Stimulated activated CD4-positive, alpha-beta T cell treated with anti-CD3 and anti-CD28 coated beads, Interleukin-15, amount 100 ng/mL, for 1 hour (primary cell): ENCODE measurements at regions not wholly inside any gene's neighbourhood (a gene's known extent, or its start where the extent isn't known, plus 50 kb on each side); places are given as distances from the start of the nearest gene placed in this dataset.

Experiments
- DNase-seq, 2 donors: peaks; one replicate each; pipeline ENCODE4 v3.0.0-alpha.2; 2020; ENCODE audit warnings: low read depth in 1 of 2, low spot score in 1 of 2

GRCh38 chr16:9248162-9248561 is 156.7 kb downstream of the HAPSTR1 start:
- DNase-seq: no peak

- no peak for DNase-seq
Measured at GRCh38 chr16:9249534-9249933, 158.1 kb downstream of the HAPSTR1 start.

GRCh38 chr16:9251026-9251425 is 159.6 kb downstream of the HAPSTR1 start:
- no peak for DNase-seq

DNA sequence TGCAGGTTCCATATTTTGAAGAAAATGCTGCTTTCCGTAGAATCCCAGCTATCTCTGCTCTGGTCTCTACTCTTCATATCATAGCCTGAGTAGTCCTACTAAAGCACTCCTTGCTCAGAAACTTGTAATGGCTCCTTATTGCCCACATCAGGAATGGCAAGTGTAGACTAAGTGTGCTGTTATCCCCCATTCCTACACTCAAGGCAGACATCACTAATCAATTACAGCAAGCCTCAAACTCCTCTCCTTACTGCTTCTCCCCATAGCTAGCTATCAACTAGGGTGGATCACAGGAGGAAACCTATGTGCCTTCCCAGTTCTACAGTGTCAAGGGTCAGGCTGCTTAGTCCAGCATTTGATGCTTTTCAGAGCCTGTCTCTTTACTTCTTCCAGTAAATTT is 163.4 kb downstream of the HAPSTR1 start:
- DNase-seq: no peak

- DNase-seq: no peak
Measured at GRCh38 chr16:9256196-9256595, 164.8 kb downstream of the HAPSTR1 start.

DNA sequence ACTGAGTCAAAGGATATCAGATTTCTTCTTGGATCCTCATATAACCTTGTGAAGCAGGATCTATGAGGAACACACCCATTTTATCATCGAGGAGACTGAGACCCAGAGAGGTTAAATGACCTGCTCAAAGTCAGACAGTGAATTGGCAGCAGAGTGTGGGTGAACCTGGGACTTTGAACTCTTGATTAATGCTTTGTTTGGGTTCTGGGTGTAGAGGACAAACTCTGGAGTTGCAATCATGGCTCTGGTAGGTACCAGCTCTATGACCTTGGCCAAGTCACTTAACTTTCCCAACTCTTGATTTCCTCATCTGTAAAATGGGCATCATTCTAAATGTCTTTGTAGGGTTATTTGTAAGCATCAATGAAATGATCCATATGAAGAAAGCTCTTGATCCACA is 166.4 kb downstream of the HAPSTR1 start:
- DNase-seq: no peak

DNA sequence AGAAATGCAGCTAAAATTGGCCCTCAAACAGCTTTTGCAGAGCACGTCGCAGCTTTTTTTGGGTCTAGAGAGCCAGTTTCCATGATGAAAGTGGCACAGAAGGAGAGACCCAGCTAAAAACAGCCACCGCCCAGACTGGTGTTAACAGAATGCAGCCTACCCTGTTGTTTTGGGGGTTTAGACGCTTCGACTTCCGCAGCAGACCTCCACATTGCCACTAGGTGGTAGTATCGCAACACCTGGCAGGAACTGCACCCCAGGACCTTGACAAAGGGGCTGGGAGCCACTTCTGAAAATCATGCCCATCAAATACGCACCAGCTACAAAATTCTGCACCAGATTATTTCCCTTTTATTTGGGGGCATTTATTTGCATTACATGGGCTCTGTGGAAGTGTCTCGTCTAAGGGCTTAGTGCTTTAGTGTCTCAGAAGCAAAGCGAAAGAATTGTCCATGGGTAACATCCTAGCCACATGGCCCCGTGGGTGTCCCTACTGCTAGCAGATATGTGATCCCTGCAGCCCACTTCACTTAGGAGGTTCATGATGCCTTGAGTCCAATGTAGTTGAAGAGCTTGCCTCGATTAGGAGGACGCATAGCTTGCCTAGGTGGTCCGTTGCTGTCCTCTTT is 167.1 kb downstream of the HAPSTR1 start:
- DNase-seq: no peak

- DNase-seq: no peak
Measured at GRCh38 chr16:9259914-9260608, 168.6 kb downstream of the HAPSTR1 start.

- no peak for DNase-seq
Measured at GRCh38 chr16:9260666-9261065, 169.2 kb downstream of the HAPSTR1 start.

DNA sequence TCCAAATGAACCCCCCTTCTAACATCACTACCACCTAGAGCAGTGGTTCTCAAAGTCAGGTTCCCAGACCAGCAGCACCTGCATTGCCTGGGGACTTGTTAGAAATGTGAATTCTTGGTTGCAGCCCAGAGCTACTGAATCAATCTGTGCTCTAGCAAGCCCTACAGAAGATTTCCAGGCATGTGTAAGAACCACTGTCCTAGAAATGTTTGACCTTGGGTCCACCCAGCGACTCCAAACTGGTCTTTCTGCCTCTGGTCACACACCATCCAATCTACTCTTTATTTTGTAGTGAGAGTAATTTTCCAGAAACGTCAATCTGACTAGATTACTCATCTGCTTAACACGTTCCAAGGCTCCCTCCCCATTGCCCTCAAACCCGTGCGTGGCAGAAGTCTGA is 169.9 kb downstream of the HAPSTR1 start:
- DNase-seq: no peak

GRCh38 chr16:9262941-9263715 is 171.7 kb downstream of the HAPSTR1 start:
- DNase-seq: no peak

DNA sequence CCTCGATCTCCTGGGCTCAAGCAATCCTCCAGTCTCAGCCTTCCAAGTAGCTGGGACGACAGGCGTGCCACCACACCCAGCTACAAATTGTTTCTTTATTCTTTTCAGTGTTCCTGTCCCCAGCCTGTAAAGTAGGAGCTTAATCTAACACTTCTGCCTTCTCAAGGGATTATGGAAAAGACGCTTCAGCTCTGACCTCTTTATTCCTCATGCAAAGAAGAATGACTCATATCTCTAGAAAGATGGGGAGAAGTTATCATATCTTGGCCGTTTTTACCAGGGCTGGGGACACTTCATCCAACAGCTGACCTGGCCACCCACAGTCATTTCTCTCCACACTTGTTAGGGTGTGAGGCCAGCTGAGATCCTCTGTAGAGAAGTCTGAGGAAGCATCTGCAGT is 172.6 kb downstream of the HAPSTR1 start:
- DNase-seq: no peak

DNA sequence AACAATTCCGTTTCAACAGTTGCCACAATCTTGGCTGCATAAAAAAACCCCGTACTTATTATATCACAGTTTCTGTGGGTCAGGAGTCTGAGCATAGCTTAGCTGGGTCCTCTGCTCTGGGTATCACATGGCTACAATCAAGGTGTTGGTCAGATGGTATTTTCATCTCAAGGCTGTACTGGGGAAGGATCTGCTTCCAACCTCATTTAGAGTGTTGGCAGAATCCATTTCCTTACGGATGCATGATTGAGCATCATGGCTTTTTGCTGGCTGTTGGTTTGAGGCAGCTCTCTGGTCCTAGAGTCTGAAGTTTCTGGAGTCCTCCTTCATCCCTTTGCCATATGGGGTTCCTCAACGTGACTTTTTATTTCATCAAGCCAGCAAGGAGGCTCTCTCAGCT is 177.0 kb downstream of the HAPSTR1 start:
- no peak for DNase-seq

DNA sequence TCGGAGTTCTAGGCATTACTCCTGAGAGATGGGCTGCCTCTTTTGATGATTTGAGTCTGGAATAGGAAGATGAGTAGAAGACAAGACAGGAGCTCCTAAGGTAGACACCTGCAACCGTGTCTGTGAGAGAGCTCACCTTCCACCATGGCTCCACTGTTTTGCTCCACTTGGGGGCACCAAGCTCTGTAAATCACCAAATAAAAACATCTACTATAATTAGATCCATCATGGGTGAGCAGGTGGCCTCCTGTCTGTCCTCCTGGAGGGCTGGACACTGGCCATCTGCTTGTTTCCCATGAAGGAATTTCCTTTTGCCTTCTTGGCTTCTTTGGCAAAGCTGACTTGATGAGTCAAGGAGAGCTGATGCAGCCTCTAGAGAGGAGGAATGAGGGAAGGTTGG is 179.0 kb downstream of the HAPSTR1 start:
- no peak for DNase-seq

- no peak for DNase-seq
Measured at GRCh38 chr16:9270941-9271340, 179.5 kb downstream of the HAPSTR1 start.

DNA sequence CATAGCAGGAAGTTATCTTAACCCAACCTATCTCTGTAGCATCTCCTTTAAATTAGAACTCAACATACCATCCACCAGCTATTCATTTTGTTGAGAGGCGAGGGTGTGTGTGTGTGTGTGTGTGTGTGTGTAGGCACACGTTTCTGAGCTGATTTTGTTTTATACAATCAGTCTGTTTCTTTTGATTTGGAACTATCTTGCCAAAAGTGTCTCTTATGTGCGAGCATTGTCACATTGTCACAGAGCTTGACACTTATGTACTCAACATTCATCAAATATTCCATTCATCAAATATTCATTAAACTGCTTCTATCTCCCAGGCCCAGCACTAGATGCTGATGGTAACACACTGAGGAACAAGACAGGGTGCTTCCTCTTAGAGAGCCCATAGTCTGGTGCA is 180.4 kb downstream of the HAPSTR1 start:
- no peak for DNase-seq

DNA sequence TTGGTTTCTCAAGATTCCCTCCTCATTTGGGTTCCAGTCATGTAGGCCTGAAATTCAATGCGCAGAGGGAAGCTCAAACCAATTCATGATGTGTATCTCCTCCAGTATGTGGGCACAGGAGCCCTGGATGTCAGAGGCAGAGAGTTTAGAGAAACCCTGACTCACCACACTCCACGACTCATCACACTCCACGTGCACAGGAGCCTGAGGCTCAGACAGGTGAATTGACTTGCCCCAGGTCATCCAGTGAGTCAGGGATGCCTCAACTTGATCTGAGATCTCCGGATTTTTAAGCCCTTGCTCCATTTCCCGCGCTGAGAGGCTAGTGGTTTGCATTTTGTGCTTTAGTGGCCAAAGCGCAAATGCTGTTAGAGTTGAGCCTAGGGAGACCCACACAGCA is 183.9 kb downstream of the HAPSTR1 start:
- no peak for DNase-seq

- DNase-seq: no peak
Measured at GRCh38 chr16:9275816-9276354, 184.4 kb downstream of the HAPSTR1 start.

DNA sequence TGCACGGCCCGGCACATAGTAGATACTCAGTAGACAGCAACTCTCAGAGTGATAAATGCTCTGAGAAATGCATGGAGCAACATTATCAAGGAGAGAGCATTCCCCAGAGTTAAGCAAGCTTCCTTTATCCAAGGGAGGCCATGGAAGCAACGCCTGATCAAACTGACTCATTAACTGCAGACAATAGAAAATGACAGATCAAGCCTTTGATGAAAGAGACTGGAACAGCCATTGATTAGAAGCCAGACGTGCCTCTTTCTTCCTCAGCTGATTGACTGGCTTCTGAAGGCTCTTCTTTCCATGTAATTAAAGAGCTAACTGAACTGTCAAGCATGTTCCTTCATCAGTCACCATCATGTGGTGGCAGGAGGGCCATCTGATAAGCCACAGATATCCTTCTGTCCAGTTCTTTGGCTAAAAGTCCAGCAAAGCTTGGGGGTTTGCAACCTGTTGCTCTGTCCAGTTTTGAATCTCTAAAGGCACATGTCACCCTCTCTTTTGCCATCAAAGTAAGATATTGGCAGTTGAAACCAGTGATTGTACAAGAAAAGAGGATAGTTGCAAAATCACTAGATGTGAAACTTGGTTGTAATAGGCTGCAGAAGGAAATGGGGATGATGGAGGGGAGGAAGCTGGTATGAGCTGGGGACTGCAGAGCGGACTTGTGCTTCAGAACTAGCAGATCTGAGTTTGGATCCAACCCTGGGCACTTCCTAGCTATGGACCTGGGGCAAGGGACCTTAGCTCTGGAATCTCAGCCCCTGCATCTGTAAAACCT is 188.0 kb downstream of the HAPSTR1 start:
- DNase-seq: no peak

- no peak for DNase-seq
Measured at GRCh38 chr16:9280069-9280466, 188.6 kb downstream of the HAPSTR1 start.

DNA sequence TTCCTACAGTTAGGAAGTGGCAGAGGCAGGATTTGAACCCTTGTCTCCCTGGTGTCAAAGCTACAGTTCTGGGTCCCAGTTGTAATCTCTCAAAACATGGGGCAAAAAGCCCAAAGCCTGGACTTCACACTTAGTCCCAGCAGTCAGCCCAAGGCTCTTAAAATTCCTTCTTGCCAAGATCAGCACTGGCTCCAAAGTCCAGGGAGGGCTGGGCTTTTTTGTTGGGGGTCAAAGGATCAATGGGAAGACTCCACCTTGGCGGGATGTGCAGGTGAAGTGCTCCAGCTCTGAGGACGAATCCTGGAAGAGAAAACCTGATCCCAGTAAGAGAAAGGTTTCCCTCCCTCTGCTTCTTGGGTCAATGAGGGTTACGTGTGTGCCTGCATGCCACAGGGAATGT is 195.5 kb downstream of the HAPSTR1 start:
- no peak for DNase-seq

DNA sequence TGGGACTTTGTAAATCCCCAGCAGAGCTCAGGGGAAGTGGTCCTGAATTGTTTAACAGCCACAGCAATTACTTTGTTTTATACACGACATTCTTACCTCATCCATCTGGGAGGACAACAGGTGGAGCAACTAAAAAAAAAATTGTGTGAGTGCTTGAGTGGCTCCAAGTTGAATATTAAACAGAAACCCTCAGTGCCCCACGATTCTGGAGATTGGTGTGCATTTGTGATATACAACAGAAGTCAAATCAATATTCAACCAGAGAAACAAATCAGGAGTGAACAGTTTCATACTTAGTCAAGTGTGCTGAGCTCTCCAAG is 204.8 kb downstream of the HAPSTR1 start:
- DNase-seq: no peak
